ENCODE measurements at regions not wholly inside any gene's neighbourhood (a gene's known extent, or its start where the extent isn't known, plus 50 kb on each side); places are given as distances from the start of the nearest gene placed in this dataset.

DNA sequence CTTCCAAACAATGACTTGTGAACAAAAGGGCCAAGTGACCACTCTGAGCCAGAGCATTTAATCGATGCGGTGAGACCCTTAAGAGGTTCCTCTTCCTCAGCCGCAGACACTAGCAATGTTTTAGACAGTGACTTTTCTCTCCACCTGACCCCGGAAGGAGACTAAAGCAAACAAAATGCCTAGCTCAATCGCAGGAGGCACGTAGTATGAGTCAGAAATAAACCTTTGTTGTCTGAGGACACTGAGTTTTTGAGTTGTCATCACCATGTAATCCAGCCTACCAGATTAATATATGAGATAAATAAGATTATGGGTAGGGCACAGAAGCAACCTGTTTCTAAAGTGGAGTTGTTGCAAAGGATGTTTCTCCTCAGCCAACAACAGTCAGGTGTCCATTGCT, 326.2 kb upstream of the DUSP10 start:
- no peaks in the 10 kb centered on the region for H3K4me1 ChIP-seq
- no peak overlapping the region for H3K27ac ChIP-seq
- H3K27me3 ChIP-seq: no peaks in the 10 kb centered on the region
- TF ChIP-seq EP300 (IDR thresholded peaks at IDR 0.05) (no peak), POLR2A (IDR thresholded peaks at IDR 0.05) (no peak), POLR2AphosphoS5 (IDR thresholded peaks at IDR 0.05) (no peak), CTCF (IDR thresholded peaks at IDR 0.05) (no peak)
- DNase-seq: no peak
- no peak overlapping the region for H3K4me3 ChIP-seq
- H3K9me3 ChIP-seq: peaks cover 0 to 4% (median 0%) of the 10 kb centered on the region in 4 donors
- WGBS, 2 donors: 87 to 91% methylated on average over 6 of the region's 6 CpGs
- intact Hi-C loops (cut with DNase I): no loop called here
- no peaks in the 10 kb centered on the region for H3K36me3 ChIP-seq

GRCh38 chr1:222066539-222066938, 324.6 kb upstream of the DUSP10 start:
- no peaks in the 10 kb centered on the region for H3K4me1 ChIP-seq
- no peaks in the 10 kb centered on the region for H3K36me3 ChIP-seq
- H3K9me3 ChIP-seq: peaks cover 0 to 4% (median 0%) of the 10 kb centered on the region in 4 donors
- WGBS, 2 donors: 19 to 63% methylated on average over 1 of the region's 1 CpG
- DNase-seq: no peak
- TF ChIP-seq CTCF (IDR thresholded peaks at IDR 0.05) (no peak), EP300 (IDR thresholded peaks at IDR 0.05) (no peak), POLR2AphosphoS5 (IDR thresholded peaks at IDR 0.05) (no peak), POLR2A (IDR thresholded peaks at IDR 0.05) (no peak)
- H3K4me3 ChIP-seq: no peak overlapping the region
- intact Hi-C loops (cut with DNase I): no loop called here
- no peaks in the 10 kb centered on the region for H3K27me3 ChIP-seq
- no peak overlapping the region for H3K27ac ChIP-seq

- Histone ChIP-seq H3K4me1 (no peaks in the 10 kb centered on the region), H3K27me3 (no peaks in the 10 kb centered on the region), H3K4me3 (no peak overlapping the region), H3K27ac (no peak overlapping the region), H3K9me3 (peaks cover 0 to 4% (median 0%) of the 10 kb centered on the region in 4 donors), H3K36me3 (no peaks in the 10 kb centered on the region)
- WGBS, 2 donors: 93 to 97% methylated on average over 3 of the region's 3 CpGs
- TF ChIP-seq EP300 (IDR thresholded peaks at IDR 0.05) (no peak), POLR2AphosphoS5 (IDR thresholded peaks at IDR 0.05) (no peak), POLR2A (IDR thresholded peaks at IDR 0.05) (no peak), CTCF (IDR thresholded peaks at IDR 0.05) (no peak)
- intact Hi-C loops (cut with DNase I): no loop called here
- DNase-seq: no peak
Measured at GRCh38 chr1:222065234-222065633, 323.3 kb upstream of the DUSP10 start.

GRCh38 chr1:222064388-222065211, 322.7 kb upstream of the DUSP10 start:
- 80 to 86% methylated on average over 3 of the region's 3 CpGs for WGBS, 2 donors

More at GRCh38 chr1:222064388-222065211, 322.7 kb upstream of the DUSP10 start:
- Histone ChIP-seq H3K4me3 (no peak overlapping the region), H3K36me3 (no peaks in the 10 kb centered on the region), H3K9me3 (peaks cover 0 to 4% (median 0%) of the 10 kb centered on the region in 4 donors), H3K4me1 (no peaks in the 10 kb centered on the region), H3K27ac (no peak overlapping the region), H3K27me3 (no peaks in the 10 kb centered on the region)
- DNase-seq: no peak
- intact Hi-C loops (cut with DNase I): no loop called here
- TF ChIP-seq POLR2A (IDR thresholded peaks at IDR 0.05) (no peak), POLR2AphosphoS5 (IDR thresholded peaks at IDR 0.05) (no peak), CTCF (IDR thresholded peaks at IDR 0.05) (no peak), EP300 (IDR thresholded peaks at IDR 0.05) (no peak)

Data from sigmoid colon (tissue), 6 donors.